HG03571 (cell line): ENCODE measurements at regions not wholly inside any gene's neighbourhood (a gene's known extent, or its start where the extent isn't known, plus 50 kb on each side); places are given as distances from the start of the nearest gene placed in this dataset.
"Not testable (repeated sequence)": the region's sequence is repeated elsewhere in the genome, so short reads cannot be mapped to it uniquely, and the experiment has no call there.

Source experiments
- ATAC-seq: cut with Tn5 transposase; IDR thresholded peaks from one replicate; pipeline ENCODE4 v1.9.1; 2021; ENCODE audit not compliant: unreplicated experiment

DNA sequence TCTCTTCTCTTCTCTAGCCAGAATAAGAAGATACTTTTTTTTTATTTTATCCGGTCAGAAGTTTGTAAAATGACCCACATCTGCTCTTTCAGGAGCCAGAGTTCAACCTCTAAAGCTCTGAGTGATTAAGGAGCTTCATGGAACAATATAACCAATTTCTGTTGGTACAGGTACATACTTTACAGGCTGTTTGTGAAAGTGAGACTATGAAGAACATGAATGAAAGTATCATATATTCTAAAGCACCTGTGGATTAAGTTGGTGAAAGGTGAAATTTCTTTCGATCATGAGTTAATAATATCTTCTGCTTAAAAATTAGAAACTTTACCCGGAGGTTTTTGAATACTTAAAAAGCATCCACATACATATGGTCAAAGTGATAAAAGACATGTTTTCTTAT lies 65.2 kb downstream of the DMRT2 start:
- no peak for ATAC-seq

DNA sequence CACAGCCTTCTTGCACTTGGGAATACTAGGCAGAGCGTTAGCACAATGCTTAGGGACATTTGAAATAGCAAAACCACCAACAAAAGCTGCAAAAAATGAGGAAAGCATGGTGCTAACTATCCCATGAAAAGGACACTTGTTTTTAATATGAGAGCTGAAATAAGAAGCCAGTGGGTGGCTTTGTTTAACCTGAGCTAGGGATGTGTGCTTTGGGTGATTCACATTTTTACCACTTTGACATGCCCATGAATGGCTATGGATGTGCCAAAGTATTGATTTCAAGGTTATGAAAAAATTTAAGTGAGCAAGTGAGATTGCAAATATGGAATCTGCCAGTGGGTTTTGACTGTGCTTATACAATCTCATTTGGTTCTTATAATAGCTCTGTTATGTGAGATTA lies 67.3 kb downstream of the DMRT2 start:
- ATAC-seq, result no peak

DNA sequence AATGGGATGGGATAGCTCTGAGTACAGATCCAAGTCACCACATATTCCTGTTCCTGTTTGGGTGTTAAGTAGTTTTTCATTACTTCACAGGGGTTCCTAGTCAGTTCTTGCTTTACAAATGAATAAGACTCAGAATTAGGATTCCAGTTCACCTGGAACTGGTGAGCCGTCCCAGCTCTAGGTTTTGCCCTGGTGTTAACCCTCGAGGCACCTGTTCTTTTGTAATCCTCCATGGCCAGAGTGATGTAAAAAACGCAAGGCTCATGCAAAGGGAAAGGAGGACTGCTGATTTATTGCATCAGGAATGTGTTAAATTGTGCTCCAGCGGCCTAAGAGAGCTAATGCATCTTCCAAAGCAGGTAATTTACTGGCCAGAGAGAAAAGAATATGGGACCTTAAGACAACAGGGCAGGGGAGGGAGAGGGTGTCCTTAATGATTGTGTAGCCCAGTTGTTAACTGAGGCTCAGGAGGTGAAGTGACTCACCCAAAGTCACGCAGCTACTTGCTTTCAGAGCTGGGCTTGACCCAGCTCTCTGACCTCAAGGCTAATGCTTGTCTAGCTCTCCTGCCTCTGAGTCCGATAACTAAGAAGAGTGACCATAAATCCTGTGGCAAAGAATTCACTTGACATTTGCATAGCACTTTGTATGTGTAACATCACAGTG lies 70.5 kb downstream of the DMRT2 start:
- ATAC-seq, result no peak

DNA sequence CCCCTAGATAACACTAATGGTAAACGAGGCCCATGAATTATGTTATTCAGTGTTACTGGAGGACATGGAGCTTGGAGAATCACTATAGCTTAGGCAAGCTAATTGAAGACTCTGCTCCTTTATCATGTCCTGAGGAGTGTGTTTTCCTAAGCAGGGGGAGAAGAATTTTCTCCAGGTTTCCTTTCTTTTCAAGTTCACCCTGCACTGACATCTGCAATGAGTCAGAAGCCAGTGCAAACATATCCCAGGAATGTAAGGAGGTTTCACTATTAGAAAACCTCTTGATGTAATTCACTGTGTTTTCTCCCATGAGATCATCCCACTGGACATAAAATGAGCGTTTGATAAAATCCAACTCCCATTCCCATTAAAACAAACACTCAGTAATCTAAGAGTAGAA lies 75.6 kb downstream of the DMRT2 start:
- no peak for ATAC-seq

DNA sequence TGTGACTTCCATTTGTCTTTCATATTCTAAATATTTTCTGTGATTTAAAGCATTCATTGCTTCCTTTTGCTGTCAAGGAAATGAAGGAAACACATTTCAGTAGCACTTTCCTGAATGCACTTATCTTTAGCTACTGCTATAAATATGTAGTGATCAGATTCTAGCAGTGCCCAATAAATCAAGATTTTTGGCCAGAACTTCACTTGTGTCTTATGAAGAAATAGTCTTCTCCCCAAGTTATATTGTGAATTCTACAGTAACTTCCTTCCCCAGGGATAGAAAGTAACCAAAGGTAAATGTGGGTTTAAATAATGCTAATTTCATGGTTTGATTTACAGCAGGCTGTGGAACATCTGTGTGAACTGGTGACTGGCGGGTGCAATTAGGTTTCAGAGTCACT lies 77.9 kb downstream of the DMRT2 start:
- no peak for ATAC-seq

DNA sequence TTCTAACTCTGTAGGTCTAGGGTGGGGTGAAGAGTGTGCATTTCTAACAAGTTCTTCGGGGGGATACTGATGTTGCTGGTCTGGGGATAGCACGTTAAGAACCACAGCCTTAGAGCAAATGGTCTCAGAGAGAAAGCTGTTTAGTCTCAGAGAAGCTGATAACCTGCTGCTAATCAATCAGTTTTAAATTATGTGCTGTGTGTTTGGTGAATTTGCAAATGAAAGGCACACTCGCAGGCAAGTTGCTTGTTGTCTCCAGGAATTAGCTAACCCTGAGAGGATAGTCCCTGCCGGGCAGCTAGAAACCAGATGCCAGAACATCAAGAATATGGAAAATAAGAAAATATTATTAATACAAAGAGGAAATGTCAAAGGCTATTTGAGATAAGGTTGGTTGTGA lies 79.2 kb downstream of the DMRT2 start:
- no peak for ATAC-seq

DNA sequence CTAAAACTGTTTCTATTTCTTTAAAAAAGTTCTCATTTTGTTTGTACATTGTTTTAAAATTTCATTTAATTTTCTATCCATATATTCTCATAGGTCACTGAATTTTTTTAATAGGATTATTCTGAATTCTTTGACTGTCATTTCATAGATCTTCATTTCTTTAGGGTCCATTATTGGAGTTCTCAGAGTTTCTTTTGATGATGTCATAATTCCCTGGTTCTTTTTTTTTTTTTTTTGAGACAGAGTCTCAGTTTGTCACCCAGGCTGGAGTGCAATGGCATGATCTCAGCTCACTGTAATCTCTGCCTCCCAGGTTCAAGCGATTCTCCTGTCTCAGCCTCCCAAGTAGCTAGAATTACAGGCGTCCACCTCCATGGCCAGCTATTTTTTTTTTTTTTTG lies 89.9 kb downstream of the DMRT2 start:
- ATAC-seq, result no peak

DNA sequence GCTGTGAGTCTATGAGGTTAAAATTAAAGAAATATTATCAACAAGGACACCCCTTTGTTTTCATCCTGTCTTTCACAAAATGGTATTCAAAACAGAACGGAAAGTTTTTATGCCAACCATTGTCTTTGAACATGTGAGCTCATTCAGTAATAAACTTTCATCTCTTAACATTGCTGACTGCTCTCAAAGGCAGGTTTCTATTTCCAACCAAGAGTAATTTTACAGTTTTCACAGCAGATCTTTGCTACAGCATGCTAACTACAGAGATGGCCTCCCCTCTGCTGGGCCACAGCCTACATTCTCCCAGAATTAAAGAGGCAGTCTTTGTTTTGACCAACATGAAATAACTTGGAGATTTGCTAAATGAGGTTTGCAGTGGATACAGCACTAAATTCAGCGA lies 101.5 kb downstream of the DMRT2 start:
- no peak for ATAC-seq

DNA sequence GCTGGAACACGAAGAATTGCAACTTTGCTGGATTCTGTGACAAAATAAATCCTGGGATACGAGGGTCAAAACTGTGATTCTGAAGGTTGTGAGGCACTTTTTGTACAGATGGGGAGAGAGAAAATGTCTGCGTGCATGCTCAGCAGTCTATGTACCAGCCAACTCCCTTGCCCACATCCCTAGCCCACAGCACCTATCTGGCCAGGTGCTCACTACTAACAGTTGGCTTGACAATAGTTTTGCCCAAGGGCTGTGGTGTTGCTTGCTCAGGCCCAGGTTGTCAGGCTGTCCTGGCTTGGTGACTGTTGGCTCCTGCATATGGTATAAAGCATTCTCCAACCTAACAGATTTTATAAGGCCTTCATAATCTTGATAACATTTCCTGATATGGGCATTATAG lies 102.0 kb downstream of the DMRT2 start:
- ATAC-seq, result no peak

DNA sequence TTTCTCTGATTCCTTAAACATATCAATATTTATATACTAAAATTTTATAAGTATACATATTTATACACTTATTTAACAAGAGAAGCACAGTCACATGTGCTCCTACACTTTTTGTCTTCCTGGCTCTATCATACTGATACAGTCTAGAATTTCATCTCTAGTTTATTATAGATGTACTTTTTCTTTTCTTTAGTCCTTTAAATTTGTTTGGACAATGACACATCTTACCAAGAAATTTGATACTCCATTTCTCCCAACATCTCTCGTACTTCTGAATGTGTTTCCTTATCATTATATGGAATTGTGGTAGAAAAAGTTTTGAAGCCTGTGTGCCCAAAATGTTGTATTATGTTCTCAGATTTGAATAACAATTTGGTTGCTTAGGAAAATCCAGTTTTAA lies 104.6 kb downstream of the DMRT2 start:
- ATAC-seq, result no peak

DNA sequence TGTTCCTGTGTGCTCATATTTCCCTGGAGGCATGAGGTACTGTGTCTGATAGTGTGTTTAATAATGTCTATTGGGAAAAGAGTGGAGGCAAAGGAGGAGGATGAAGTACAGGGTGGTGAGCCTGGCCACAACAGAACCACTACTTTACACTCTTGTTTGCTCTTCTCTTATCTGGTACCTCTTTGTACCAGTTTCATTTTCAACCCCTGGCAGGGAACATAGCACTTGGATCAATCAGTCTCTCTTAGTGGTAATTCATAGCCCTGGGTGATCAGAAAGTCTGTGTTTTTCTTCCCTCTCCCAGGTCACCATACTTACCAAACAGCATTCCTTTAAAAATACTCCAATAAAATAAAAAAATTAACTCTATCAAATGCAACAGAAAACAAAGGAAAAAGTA lies 105.4 kb downstream of the DMRT2 start:
- no peak for ATAC-seq

DNA sequence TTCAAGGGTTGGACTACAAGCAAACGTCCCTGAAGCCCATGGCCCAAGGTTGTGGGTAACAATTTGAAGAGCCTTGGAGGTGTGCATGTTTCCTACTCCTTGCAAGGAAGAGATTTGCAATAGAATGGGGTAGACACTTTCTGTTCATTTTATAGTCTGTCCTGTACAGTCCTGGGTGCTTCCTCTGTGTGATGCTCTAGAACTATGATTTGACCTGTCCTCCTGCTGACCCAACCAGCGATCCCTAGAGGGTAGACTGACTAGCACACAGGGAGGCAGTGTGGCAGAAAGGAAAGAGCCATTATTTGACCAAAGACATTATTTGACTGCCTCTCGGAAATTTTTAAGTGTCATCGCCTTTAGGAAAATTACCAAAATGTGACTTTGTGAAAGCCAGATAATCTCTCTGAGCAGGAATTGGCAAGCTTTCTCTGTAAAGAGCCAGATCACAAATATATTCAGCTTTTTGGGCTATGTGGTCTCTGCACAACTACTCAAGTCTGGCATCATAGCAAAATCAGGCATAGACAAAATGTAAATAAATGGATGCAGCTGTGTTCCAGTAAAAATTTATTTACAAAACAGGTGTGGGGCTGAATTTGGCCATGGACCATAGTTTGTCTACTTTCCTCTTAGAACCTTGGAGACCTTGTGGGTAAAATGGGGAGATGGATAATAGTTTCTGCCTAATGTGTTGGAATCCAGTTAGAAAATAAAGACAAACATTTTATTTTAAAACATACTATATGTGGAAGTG lies 106.8 kb downstream of the DMRT2 start:
- no peak for ATAC-seq

DNA sequence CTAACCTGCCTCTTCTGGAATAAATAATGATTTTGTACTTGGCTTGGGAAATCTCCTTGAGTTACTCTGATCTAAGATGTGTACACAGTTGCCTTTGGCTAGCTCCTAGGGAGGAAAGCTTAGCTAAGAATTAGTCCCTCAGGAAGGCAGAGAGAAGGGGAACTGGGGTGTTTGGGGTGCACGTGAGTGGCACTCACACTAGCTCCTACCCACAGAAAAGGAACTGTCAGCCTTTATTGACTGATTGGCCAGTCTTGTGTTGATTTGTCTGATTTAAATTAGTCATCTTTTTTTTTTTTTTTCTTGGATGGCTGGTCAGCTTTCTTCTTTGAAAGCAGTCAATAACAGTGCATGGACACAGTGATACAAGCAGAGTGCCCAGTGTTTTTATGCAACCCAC lies 107.7 kb downstream of the DMRT2 start:
- no peak for ATAC-seq

DNA sequence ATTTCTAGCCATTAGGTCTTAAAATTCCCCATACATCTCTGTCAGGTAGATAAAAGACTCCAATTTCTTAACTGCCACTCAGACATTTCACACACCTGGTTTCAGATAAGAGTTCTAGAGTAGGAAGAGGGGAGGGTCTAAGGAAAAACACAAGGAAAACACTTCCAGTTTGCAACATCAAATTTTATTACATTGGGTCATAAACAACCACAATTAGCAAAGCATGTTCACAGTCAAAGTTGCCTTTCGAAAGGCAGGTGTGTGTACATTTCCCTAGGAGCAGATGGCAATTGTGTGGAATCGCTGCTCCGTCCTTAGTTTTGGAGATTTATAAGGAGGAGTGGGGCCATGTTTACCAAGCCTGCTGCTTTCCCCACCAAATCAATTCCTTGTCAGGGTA lies 120.8 kb downstream of the DMRT2 start:
- no peak for ATAC-seq

DNA sequence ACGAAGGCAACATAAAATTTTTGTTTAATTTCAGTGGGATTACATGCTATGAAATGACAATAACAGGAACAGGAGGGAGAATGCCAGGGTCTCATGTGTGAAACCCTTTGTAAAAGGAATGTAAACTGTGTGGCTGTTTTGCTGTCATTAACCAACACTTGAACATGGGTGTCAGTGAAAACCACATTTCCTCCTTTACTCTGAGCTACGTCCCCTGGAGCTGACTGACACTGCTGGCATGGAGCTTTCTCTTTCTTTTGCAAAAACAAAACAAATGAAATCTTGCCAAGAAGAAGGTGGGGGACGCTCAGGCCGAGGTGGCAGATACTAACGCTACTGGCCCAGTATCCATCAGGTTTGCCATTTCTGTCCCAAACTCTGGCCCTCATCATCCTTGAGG lies 121.4 kb downstream of the DMRT2 start:
- ATAC-seq, result no peak

DNA sequence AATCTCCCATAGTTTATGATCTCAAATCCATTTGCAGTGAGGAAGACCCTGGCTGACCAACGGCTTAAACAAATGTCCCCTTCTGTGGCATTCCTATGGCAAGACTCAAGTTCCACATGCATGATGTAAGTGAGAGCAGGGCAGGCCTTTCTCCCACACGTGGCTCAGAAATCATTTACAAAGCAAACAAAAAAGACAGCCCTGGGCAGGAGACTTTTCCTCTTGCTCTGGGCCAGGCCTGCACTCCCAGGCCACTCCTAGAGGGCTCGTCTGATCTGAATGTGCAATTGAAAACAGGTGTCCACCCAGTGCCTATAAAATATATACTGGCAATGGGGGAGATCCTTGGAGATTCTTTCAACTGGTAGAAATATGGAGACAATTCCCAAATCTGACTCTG lies 123.1 kb downstream of the DMRT2 start:
- ATAC-seq, result no peak

DNA sequence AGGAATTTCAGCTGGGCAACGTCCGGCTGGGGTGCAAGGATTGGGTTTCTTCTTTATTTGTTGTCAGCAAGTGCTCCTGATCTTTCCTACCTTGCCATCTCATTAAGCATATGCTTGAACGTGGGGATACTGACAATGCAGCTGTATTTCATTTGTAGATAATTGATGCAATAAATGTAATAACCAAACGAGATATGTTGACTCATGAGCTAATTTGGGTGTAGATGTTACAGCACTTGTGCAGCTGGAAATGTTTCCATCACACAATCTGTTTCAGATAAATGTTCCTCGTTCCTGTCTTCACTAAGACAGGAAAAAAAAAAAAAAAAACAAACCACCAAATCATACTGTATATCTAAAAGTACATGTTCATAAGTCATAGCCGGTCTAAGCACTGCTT lies 123.8 kb downstream of the DMRT2 start:
- ATAC-seq, result no peak

DNA sequence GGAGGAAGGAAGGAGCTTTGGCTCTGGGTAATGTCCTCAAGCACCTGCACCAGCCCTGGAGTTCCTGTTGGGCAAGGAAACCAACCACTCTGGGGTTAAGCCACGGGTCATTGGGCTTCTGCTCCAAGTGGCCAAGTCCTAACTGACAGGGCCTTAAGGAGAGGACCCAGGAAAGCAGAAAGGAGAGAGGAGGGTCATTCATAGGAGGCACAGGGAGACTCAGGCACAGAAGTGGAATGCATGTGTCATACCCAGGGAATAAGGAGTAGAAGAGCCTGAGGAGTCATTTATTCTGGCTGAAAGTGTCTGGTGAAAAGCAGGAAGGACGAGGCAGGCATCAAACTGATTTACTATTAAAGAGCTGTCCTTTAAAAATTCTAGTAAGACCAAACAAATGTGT lies 129.2 kb downstream of the DMRT2 start:
- no peak for ATAC-seq

DNA sequence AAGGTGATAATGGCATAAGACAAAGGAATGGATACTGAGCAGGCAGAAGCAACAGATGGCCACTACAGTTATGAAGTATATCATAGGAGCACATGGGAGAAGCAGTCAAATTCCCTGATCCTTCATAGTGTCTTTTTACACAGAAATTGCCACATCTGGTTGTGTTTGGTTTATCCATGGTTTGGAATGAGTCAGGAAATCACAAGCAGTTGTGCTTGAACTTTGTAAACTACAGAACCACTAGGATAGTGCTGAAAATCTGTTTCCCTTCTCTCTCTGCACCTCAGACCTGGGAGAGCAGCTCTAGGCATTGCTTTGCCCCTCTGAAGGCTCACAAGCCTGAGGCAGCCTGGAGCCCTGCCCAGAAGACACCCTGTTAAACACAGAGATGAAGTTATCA lies 134.0 kb downstream of the DMRT2 start:
- ATAC-seq, result no peak

DNA sequence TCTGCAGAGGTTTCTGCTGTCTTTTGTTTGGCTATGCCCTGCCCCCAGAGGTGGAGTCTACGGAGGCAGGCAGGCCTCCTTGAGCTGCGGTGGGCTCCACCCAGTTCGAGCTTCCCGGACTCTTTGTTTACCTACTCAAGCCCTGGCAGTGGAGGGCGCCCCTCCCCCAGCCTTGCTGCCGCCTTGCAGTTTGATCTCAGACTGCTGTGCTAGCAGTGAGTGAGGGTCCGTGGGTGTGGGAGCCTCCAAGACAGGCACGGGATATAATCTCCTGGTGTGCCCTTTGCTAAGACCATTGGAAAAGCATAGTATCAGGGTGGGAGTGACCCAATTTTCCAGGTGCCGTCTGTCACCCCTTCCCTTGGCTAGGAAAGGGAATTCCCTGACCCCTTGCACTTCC lies 137.0 kb downstream of the DMRT2 start:
- ATAC-seq, result not testable (repeated sequence)

DNA sequence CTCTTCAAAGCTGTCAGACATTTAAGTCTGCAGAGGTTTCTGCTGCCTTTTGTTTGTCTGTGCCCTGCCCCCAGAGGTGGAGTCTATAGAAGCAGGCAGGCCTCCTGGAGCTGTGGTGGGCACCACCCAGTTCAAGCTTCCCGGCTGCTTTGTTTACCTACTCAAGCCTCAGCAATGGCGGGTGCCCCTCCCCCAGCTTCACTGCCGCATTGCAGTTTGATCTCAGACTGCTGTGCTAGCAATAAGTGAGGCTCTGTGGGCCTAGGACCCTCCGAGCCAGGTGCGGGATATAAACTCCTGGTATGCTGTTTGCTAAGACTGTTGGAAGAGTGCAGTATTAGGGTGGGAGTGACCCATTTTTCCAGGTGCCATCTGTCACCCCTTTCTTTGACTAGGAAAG lies 145.5 kb downstream of the DMRT2 start:
- ATAC-seq, result not testable (repeated sequence)

DNA sequence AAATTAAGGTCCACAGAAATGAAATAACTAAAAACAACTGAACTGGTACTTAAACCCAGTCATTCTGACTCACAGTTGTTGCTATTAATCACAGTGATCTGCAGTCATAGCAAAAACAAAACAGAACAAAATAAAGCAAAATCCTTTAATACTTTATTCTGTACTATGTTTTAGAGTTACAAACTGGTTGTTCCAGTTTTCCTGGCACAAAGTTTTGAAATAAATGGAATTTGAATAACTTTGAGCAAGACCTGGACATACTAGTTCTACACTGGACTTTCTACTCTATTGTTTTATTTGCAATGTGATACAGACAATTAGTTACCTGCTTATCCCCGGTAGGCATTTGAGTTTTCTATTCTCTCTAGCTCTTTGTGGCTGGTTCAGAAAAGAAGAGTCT lies 147.9 kb downstream of the DMRT2 start:
- ATAC-seq, result no peak

DNA sequence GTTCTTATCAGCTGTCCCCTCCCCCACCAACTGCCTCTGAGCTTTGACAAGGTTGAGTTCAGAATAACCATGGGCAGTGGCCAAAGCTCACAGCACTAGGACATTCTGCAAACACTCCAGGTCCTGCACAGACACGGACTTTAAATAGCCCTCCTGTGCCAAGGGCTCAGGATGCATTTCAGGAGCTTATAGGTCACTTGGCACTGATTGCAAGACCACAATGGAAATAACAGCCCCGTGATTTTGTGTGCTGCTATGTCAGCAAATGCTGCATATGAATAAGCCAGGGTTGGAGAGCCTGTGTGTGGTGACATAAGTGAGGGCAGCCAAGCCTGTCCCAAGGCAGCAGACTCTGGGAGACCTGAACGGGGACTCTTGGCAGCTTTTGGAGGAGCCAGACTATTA lies 150.7 kb downstream of the DMRT2 start:
- no peak for ATAC-seq
